ENCODE measurements at regions not wholly inside any gene's neighbourhood (a gene's known extent, or its start where the extent isn't known, plus 50 kb on each side); places are given as distances from the start of the nearest gene placed in this dataset.

- TF ChIP-seq CTCF (IDR thresholded peaks at IDR 0.05) (peak; percentile 24; the same call in 1 of the 2 replicates), JUND (IDR thresholded peaks at IDR 0.05) (no peak), NRF1 (IDR thresholded peaks at IDR 0.05; ENCODE audit: low read depth, low read length) (no peak), POLR2AphosphoS5 (IDR thresholded peaks at IDR 0.05; ENCODE audit: low read depth, low read length) (no peak), IRF3 (IDR thresholded peaks at IDR 0.05; ENCODE audit: low read depth, low read length) (no peak), EZH2phosphoT487 (IDR thresholded peaks at IDR 0.05; ENCODE audit: borderline replicate concordance, low read depth) (no peak), MXI1 (IDR thresholded peaks at IDR 0.05; ENCODE audit: low read depth, low read length) (no peak), ELF1 (IDR thresholded peaks at IDR 0.05) (no peak)
Measured at GRCh38 chr13:22735011-22735995, 445.5 kb upstream of the SGCG start.

Measured in SK-N-SH (cell line).